Nephron (organoid): ENCODE measurements at regions not wholly inside any gene's neighbourhood (a gene's known extent, or its start where the extent isn't known, plus 50 kb on each side); places are given as distances from the start of the nearest gene placed in this dataset.

Source experiments
- H3K27ac Mint-ChIP-seq, 3 experiments: 2 replicates each; pipeline ENCODE4 v1.8.0; 2020; ENCODE audit warnings: mixed read lengths in 3 of 3, mild to moderate bottlenecking in 2 of 3, moderate library complexity in 1 of 3
- H3K27me3 Mint-ChIP-seq: 2 replicates; pipeline ENCODE4 v1.8.0; 2021; ENCODE audit warnings: low read depth, mild to moderate bottlenecking, moderate library complexity, mixed read lengths
- H3K36me3 Mint-ChIP-seq: 2 replicates; pipeline ENCODE4 v1.8.0; 2020; ENCODE audit warnings: low read depth, mixed read lengths
- H3K4me1 Mint-ChIP-seq: 2 replicates; pipeline ENCODE4 v1.8.0; 2020; ENCODE audit warnings: mixed read lengths
- H3K4me3 Mint-ChIP-seq, 3 experiments: 2 replicates each; pipeline ENCODE4 v1.8.0; 2020; ENCODE audit warnings: mild to moderate bottlenecking in 3 of 3, mixed read lengths in 3 of 3, moderate library complexity in 2 of 3
- H3K9me3 Mint-ChIP-seq: 2 replicates; pipeline ENCODE4 v1.8.0; 2020; ENCODE audit warnings: mixed read lengths
- CTCF ChIP-seq, 3 experiments: fragments of 200-600 bp; sonication (generic); IDR thresholded peaks; one replicate each; pipeline ENCODE4 v1.5.0; 2021; ENCODE audit warnings: antibody characterized with exemption in 3 of 3; ENCODE audit not compliant: unreplicated experiment in 3 of 3

- Mint-ChIP-seq H3K4me3 (no peak overlapping the region), H3K36me3 (no peaks in the 10 kb centered on the region), H3K27ac (peak overlapping the region in 2 of 3 experiments; percentile 41 to 64), H3K27me3 (peaks cover 31% of the 10 kb centered on the region), H3K4me1 (peaks cover 19% of the 10 kb centered on the region), H3K9me3 (no peaks in the 10 kb centered on the region)
- TF ChIP-seq CTCF (IDR thresholded peaks at IDR 0.05; ENCODE audit: unreplicated experiment in 3 of 3): no peak
Measured at GRCh38 chr12:100675432-100675831, 101.9 kb downstream of the GAS2L3 start.

DNA sequence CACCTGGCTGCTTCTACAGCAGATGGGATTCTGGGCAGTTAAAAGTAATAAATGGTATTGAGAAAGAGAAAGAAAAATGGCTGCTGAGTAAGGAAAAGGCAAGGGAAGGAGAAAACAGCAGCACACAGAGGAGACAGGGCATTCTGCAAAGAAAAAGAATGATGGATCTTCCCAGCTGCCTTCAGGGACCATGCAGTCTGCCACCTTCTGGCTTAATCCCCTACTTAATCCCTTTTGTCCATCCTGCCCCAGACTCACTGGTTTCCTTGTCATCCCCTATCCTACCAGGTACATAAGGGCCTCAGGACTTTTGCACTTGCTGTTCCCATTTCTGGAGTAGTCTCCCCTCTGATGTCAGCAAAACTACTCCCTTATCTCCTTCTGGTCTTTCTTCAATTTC is 107.6 kb downstream of the GAS2L3 start:
- TF ChIP-seq CTCF (IDR thresholded peaks at IDR 0.05; ENCODE audit: unreplicated experiment in 3 of 3): no peak
- H3K4me3 Mint-ChIP-seq: no peak overlapping the region
- no peak overlapping the region for H3K27ac Mint-ChIP-seq
- H3K9me3 Mint-ChIP-seq: peaks cover 17% of the 10 kb centered on the region
- no peaks in the 10 kb centered on the region for H3K4me1 Mint-ChIP-seq
- H3K27me3 Mint-ChIP-seq: peaks cover 20% of the 10 kb centered on the region
- peaks cover 3% of the 10 kb centered on the region for H3K36me3 Mint-ChIP-seq

GRCh38 chr12:100682178-100682577 is 108.7 kb downstream of the GAS2L3 start:
- TF ChIP-seq CTCF (IDR thresholded peaks at IDR 0.05; ENCODE audit: unreplicated experiment in 3 of 3): no peak
- peaks cover 5% of the 10 kb centered on the region for H3K36me3 Mint-ChIP-seq
- H3K27me3 Mint-ChIP-seq: peaks cover 13% of the 10 kb centered on the region

DNA sequence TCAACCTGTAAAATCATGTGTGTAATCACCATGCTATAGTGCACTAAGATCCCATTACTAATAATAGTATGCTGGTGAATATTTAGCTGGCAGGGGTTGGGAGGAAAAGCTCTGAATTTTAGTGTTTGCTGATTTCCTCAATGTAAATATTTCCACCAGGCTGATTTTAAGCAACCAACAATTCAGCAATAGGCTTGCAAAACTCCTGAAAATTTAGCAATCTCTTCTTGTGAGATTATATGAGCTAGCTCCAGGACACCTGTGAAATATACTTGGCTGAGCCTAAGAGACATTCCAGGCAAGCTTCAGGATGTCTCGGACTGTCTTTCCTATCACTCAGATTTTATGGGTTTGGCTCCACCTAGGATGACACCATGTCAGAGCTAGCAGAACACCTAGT is 106.9 kb upstream of the ANO4 start:
- no peak overlapping the region for H3K27ac Mint-ChIP-seq
- no peaks in the 10 kb centered on the region for H3K4me1 Mint-ChIP-seq
- H3K9me3 Mint-ChIP-seq: peaks cover 21% of the 10 kb centered on the region
- H3K27me3 Mint-ChIP-seq: no peaks in the 10 kb centered on the region
- peaks cover 5% of the 10 kb centered on the region for H3K36me3 Mint-ChIP-seq
- H3K4me3 Mint-ChIP-seq: no peak overlapping the region
- TF ChIP-seq CTCF (IDR thresholded peaks at IDR 0.05; ENCODE audit: unreplicated experiment in 3 of 3): no peak

More at GRCh38 chr12:100682178-100682577, 108.7 kb downstream of the GAS2L3 start:
- H3K4me3 Mint-ChIP-seq: no peak overlapping the region
- H3K4me1 Mint-ChIP-seq: no peaks in the 10 kb centered on the region
- peaks cover 24% of the 10 kb centered on the region for H3K9me3 Mint-ChIP-seq
- H3K27ac Mint-ChIP-seq: no peak overlapping the region

DNA sequence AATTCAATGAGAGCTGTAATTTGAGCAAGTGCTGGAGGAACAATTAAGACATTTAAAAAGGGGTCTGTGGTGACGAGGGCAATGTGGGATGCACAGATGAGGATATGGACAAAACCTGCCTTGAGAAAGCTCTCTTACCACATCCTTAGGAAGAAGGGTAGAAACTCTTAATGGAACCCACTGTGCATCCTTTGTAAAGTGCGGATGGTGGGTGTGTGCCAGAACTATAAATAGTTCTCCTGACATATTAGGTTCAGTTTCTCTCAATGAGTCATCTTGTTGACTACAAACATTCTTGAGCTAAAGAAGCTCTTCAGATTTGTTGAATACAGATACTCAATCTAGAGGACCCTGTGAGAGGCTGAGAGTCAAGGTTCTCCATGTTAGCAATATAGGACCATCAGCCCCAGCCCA is 106.1 kb upstream of the ANO4 start:
- Mint-ChIP-seq H3K4me3 (no peak overlapping the region), H3K9me3 (peaks cover 18% of the 10 kb centered on the region), H3K36me3 (peaks cover 5% of the 10 kb centered on the region), H3K27me3 (no peaks in the 10 kb centered on the region), H3K4me1 (no peaks in the 10 kb centered on the region), H3K27ac (no peak overlapping the region)
- TF ChIP-seq CTCF (IDR thresholded peaks at IDR 0.05; ENCODE audit: unreplicated experiment in 3 of 3): no peak

GRCh38 chr12:100692502-100692901 is 102.1 kb upstream of the ANO4 start:
- Mint-ChIP-seq H3K27me3 (no peaks in the 10 kb centered on the region), H3K27ac (no peak overlapping the region), H3K9me3 (no peaks in the 10 kb centered on the region), H3K4me1 (no peaks in the 10 kb centered on the region), H3K4me3 (no peak overlapping the region), H3K36me3 (no peaks in the 10 kb centered on the region)
- no peak for TF ChIP-seq CTCF (IDR thresholded peaks at IDR 0.05; ENCODE audit: unreplicated experiment in 3 of 3)
